Hepatocyte (in vitro differentiated cells): ENCODE measurements at regions not wholly inside any gene's neighbourhood (a gene's known extent, or its start where the extent isn't known, plus 50 kb on each side); places are given as distances from the start of the nearest gene placed in this dataset.

Experiments
- EZH2 ChIP-seq: fragments of 200-600 bp; sonication (generic); IDR thresholded peaks from 2 replicates; pipeline ENCODE4 v1.6.1; 2016; ENCODE audit warnings: antibody characterized with exemption, mild to moderate bottlenecking, borderline replicate concordance
- EZH2phosphoT487 ChIP-seq: fragments of 200-600 bp; sonication (generic); IDR thresholded peaks from one replicate; pipeline ENCODE4 v1.6.1; 2018; ENCODE audit warnings: antibody characterized with exemption, mild to moderate bottlenecking, low read depth, moderate library complexity; ENCODE audit not compliant: unreplicated experiment, severe bottlenecking
- TF ChIP-seq, protein P1 (sequence below): fragments of 200-600 bp; sonication (generic); IDR thresholded peaks from 2 replicates; pipeline ENCODE4 v1.5.1; 2016; ENCODE audit warnings: antibody characterized with exemption, mild to moderate bottlenecking; ENCODE audit not compliant: poor library complexity

- TF ChIP-seq, protein P1, sequence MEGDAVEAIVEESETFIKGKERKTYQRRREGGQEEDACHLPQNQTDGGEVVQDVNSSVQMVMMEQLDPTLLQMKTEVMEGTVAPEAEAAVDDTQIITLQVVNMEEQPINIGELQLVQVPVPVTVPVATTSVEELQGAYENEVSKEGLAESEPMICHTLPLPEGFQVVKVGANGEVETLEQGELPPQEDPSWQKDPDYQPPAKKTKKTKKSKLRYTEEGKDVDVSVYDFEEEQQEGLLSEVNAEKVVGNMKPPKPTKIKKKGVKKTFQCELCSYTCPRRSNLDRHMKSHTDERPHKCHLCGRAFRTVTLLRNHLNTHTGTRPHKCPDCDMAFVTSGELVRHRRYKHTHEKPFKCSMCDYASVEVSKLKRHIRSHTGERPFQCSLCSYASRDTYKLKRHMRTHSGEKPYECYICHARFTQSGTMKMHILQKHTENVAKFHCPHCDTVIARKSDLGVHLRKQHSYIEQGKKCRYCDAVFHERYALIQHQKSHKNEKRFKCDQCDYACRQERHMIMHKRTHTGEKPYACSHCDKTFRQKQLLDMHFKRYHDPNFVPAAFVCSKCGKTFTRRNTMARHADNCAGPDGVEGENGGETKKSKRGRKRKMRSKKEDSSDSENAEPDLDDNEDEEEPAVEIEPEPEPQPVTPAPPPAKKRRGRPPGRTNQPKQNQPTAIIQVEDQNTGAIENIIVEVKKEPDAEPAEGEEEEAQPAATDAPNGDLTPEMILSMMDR = no peak
- TF ChIP-seq EZH2 (no peak), EZH2phosphoT487 (no peak)
Measured at GRCh38 chr14:41201696-41202095, 405.0 kb upstream of the LRFN5 start.
